HG03565 (cell line): ENCODE measurements at regions not wholly inside any gene's neighbourhood (a gene's known extent, or its start where the extent isn't known, plus 50 kb on each side); places are given as distances from the start of the nearest gene placed in this dataset.
A peak's percentile ranks its signal among the peaks of the same experiment; 100 is the strongest.

Source experiments
- ATAC-seq: cut with Tn5 transposase; IDR thresholded peaks from one replicate; pipeline ENCODE4 v1.9.1; 2021; ENCODE audit warnings: mild to moderate bottlenecking, moderate library complexity; ENCODE audit not compliant: unreplicated experiment

DNA sequence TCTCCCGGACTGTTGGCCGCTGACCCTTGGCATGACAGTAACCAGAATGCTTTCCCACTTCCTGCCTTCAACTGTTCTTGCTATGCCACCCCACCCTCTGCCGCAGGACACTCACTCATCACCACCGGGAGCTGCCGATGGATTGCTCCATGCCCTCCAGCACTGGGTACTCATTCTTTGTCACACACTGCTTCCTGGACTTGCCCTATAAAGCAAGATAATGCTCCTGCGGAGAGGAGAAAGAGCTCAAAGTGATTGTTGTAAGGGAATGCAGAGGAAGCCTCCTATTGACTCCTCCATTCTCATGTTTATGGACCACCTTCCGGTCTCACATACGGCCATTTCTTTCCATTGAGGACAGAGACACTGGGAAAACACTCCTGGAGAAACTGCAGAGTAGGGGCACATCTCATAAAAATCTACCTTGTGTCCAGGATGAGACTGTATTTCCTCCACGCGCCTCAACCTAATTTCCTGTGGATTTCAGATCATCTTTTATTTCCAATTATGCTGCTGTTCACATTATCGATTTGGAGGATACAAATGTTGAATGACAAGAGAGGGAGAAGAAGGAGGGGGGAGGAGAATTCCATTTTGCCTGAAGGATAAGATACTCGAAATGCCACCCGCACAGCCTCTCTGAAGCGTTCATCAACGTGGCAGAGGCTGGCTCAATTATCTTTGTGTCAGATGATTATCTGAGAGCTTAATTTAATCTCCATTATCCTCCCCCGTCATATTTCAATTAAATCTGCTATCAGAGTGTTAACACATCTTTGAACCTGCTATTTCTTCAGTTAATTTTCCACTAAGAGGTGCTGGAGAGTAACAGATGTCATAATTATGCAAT is 486.1 kb upstream of the SALL1 start:
- no peak for ATAC-seq

DNA sequence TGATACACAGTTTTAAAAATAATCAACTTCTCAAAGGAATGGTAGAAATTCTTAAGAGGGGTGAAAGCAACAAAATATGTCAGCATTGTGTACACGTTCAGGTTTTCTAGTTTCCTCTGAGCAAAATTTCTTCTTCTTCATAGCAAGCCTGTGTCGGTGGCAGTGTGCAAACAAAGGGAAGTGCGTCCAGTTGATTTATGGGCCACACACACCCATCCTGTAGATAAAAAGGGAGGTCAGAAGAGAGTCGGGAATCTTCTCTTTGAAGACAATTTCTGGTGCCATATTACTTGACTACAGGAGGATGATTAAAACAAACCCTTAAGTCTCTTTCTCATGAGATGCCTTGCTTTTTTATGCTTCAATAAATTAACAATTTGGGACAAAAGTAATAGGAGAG is 484.1 kb upstream of the SALL1 start:
- ATAC-seq = no peak

DNA sequence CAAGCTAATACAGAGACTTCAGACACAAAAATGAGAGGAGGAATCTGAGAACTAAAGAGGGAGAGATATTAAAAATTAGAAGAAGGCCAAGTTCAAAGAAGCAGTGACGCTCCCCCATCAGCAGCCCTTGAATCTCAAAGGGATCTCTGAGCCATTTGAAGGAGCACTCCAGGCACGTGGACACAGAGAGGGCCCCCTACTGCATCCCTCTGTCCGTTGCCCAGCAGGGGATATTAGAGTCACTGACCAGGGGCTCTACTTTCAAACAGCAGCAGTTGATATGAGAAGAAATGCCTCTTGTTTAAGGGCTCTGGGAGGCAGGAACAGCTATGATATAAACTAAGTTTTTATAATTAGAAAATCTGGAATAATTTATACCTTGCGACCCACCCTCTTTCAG is 479.0 kb upstream of the SALL1 start:
- no peak for ATAC-seq

DNA sequence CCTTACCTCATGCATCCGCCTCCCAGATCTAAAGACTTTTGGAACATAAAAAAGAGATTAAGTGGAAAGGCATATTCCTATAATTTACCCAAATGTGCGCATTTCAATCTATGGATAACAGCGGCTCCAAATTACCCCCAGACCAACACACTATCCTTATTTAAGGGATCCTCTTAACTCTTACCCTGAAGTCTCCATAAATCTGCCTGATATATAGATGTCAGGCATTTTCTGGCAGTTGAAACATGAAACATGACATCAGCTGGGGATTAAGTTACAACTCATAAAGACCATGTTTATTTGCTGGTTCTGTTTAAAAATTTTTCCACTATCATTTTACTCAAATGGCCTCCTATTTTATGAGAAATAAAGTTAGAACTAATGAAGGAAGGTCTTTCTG is 478.5 kb upstream of the SALL1 start:
- no peak for ATAC-seq

DNA sequence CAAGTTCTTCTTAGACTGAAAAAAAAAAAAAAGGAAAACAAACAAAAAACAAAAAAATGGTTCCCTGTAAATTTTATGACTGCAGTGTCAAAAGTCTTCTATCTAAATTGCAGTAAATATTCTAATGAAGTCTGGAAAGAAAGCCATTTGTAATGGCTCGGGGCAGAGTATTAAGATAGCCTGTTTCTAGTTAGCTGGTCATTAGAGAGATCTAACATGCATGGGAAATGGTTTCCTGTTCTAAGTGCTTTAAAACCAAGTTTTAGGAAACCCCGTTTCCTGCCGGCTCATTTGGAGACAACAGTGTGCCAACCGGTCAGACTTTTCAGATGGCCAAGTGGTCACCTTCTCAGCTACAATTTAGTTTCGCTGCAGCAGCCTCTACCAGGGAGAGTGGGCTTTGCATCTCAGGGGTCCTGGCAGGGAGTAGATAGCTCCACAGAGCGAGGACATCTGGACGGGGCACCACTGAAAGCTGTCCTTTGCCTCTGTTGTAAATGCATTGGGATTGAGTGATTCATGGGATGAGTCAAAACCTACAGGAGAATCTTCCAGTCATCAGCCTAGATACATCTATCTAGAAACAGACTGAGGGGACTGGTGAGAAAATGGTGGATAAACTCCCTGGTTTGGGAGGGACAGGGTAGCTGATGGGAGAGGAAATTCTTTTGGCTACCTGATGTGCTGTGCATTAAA is 473.2 kb upstream of the SALL1 start:
- ATAC-seq = no peak

DNA sequence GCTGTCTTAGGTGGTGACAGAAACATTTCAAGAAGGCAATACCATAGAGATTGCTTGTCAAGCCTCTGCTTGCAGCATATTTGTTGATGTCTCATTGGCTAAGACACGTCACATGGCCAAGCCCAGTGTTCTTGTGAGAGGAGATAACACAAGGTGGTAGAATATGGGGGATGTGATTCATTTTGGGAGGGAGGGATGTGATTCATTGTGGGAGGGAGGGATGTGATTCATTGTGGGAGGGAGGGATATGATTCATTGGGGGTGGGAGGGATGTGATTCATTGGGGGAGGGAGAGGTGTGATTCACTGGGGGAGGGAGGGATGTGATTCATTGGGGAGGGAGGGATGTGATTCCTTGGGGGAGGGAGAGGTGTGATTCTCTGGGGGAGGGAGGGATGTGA is 470.5 kb upstream of the SALL1 start:
- ATAC-seq = no peak

DNA sequence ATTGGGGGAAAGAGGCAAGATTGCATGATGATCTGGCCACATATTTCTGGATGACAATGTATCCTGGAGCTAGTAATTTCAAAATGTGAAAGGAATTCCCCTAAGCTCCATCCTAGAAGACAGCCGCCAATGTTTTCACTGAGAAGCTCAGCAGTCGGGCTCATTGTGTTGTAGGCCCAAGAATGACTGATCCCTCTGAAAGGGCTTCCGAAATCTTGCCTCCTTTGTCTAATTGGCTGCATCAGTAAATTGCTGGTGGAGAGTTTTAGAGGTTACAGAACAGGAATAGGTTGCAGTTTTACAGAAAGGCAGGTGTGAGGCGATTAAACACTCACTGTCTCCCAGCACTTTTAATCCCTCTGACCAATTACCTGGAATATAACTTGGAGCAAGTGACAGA is 464.1 kb upstream of the SALL1 start:
- ATAC-seq = no peak

DNA sequence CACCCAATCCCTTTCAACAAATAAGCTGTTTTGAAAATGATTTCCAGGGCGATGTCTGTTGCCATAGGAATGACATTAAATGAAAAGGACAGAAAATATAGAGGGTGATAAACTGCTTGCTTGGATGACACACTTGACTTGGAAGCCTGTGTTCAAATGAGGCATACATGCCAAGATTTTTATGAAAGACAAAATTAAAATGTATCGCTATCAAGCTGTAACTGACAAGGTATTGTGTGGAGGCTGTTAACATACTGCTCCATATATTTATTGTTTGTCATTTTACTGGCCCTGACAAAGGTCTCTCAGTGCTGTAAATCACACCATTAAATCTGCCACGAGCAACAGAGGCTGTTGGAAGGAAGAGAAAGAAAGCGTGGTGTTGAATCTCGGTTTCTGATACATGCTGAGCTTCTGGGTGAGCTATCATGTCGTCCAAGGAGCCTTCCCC is 456.2 kb upstream of the SALL1 start:
- ATAC-seq = no peak

DNA sequence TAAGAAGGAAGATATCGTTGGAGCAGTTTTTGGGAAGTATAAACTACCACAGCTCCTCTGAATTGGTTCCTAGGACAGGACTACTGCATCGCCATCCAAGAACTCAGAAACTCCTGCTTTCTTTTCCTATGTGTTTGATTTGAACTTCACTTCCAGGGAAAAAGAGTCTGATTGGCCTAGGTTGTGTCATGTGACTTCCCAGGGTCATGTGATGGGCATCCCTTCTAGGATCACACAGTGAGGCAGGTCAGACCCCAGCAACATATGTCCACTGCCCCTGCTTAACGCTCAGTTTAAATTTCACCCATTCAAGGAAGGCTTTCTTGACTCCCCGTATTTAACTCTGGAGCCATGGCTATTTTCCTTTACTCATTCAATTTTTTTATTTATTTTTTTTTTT is 445.2 kb upstream of the SALL1 start:
- ATAC-seq = no peak

DNA sequence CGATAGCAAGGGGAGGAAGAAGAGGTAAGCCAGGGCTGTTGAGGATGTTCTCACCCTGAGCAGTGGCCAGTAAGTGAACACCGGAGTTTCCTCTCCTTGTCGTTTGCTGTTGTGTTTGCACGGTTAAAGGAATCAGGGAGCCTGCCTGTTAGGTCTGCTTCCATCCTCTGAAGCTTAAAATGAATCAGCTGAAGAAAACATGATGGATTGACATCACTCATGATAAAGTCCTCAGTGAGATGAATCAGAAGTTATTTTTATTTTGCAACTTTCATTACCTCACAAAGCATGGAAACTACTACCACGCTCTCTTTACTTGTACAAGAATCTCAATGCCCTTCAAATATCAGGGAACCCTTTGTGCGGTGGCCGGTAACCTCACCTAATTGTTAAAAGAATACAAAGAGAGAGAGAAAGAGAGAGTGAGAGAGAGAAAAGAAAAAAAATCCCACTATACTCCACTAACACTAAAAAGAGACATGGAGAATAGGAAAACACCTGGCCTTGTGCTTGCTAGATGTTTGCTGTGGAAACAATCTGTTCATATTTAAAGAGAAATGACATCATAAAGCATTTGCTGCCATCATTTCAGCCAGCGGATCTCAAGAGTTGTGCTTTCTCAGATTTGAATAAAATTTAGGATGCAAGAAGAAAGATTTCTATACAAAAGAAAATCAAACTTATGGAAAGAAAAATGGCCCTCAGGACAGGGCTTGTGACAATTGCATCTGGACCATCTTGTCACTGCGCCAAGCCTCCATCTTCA is 441.6 kb upstream of the SALL1 start:
- ATAC-seq = no peak

DNA sequence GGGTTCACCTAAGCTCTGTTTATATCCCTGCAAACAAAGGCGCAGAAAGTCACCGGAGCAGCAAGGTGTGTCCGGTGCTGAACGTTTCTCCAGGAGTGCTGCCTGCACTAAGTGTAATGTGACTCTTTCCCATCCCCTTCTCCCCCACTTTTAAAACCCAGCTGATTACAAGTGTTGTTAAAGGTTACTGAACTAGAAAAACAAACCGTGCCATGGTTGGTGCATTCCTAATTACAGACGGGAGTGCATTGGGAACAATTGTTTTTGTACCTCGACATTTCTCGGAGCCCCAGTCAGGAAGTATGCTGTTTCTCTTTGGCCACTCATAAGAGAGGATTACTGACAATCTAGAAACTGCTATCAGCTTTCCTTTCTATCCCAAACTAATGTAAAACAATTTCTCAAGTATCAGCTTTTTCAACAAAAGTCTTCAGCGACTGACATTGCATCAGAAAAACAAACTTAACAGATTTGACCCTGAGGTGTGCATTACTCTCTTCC is 441.0 kb upstream of the SALL1 start:
- no peak for ATAC-seq

DNA sequence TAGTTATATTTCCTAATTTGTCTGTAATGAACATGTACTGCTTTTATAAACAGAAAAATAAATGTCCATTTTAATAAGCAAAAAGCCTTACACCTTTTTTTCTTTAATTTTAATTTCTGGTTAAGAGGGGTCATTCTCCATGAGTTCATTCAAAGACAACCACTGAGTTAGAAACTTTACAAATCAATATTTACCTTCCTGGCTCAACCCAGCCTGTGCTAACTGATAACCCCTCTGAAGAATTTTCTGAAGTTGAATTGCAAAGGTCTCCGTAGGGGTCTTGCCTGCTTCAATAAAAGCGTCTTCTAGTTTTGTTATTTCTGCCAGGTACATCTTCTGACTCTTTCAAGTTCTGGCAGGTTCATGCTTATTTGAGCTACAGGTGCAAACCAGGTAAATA is 440.4 kb upstream of the SALL1 start:
- no peak for ATAC-seq

DNA sequence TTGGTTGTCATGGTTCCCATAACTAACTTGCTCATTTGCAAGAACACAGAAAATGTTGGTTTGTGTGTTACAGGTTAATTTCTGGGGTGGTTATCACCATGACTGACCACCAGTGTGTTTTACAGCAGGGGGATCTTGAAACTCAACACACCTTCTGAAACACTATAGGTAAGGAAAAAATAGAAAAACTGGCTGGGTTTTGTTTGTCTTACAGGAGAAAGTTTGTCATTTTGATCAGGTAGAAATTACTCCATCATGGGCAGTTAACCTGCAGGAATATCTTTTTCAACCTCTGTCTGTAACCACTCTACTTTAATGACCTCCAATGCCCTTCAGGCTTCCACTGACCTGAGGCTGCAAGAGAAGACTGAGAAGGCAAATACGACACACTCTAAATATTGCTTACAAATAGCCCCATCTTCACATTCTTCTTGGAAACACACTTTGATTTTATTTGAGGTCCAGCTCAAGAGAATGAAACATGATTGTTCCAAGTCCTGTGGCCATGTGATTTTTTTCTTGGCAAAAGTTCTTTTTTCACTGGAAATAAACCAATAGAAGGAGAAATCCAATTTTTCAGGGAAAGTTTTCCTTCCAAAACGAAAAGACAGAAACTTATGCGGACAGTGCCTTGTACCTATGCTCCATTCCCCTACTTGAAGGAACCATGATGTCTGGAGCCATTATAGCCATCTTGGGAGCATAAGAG is 428.7 kb upstream of the SALL1 start:
- ATAC-seq = no peak

DNA sequence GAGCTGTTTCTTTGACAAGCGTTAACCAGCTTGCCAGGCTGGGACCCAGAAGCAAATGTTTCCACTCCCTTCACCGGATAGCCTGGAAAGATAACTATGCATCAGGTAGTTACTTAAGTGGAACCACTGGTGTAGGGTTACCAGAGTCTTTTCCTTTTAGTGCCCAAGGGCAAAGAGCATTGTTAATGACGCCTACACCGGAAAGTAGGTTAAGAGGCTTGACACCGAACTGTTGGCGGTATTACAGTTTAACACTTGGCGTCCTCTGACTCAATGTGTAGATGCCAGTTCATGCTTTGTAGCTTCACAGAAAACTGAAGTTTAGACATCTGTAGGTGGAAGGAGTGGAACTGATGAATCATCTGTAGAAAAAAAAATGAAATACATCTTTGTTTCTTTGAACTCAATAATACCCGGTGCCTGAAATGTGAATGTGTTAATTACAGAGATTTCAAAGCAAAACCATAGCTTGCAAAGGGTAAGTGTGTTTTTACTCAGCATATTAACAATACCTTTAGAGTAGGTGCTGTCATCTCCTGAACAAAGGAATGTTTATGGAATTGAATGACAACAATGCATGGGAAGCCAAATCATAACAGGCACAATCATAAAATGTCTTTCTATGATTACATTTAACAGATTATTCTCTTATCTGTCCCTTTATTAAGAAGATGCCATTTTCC is 426.7 kb upstream of the SALL1 start:
- ATAC-seq = peak; percentile 38

DNA sequence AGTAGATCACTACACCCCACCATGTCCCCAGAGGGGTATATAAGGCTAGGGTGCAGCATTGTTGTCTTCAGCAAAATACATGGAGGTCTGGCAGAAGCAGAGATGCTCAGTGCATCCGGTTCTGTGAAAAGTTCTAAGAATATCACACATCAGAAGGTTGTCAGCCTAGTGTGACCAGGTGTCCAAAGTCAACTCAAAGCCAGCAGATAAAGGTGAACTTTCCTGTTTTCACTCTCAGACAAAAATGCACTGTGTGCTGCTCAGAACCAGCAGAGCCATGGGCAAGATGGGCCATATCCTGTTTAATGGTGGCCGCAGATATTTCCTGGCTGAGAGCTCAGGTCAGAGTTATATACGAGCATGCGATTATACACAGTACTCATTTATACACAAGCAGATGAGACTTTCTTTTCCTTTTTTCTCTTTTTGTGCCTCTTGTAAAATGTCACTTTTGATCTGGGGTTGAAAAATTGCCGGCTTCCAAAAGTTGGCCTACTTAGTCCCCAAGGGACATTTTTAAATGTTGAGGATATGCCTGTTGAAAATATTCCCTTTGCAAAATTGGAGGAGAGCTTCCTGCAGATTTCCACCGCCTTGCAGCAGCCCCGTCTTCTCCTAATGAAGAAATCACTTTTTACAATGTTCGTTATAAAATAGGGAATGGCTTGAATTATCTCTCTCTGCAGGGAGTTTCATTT is 425.6 kb upstream of the SALL1 start:
- ATAC-seq = no peak

DNA sequence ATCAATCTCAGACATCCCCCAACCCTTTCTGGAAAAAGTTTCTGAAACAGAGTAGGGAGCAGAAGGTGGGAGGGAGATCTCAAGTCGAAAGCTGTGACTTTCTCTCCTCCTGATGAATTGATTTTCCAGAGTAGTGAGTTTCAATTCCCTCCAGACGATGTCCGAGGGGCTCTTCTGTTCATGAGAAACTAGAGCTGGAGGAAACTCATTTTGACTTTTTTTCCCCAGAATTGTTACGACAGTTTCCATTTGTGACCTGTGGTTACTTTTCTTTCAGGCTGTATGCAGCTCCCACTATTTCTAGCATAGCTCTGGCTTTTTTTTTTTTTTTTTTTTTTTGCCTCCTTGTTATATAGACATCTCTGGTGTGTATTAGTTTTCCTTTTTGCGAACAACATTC is 422.1 kb upstream of the SALL1 start:
- no peak for ATAC-seq

DNA sequence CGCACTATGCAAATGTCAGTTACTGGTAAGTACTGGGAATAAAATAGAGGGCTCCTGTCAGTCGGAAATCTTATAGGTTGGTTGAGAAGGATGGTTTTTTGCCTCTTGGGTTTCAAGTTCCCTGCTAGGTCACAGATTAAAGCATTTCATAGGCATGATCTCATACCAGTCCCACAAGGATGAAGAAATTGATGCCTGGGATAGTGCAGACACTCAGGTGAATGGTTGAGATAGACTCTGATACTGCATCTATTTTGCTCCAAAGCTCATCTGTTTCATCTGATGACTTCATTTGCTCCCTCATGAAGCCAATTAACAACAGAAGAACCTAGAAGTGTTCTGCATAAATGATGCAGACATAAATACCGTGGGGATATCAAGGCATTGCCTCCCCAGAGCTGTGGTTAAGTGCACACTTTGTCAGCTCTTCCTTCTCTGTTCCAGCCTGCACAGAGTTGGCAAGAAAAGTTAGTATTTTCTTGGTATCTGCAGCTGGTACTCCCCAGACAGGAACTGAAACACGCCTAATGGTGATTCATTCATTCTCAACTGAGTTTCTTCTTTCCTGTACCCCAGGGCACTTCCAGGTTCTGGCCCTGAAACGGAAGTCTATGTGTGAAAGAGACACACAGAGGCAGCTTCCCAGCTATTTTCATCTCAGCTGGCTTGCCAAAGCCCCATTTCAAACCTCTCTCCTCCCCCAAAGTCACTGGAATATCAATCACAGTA is 418.3 kb upstream of the SALL1 start:
- ATAC-seq = peak; percentile 40

DNA sequence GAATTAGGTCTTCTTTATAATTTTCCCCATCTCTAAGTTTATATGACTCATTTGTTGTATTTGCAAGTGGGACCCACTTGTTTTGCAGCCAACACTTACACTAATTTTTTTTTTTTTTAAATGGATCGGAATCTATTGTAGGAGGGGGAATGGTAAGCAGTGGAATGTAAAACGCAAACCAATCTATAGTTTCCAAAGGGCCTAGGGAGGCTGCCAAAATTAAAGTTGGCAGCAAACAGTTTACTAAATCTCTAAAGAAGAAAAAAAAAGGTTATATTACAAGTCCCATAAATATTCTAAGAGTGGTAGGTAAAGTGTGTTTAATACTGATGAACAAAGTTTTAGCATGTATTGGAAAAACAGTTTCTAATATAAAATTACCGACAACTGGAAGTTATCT is 416.8 kb upstream of the SALL1 start:
- ATAC-seq = no peak

DNA sequence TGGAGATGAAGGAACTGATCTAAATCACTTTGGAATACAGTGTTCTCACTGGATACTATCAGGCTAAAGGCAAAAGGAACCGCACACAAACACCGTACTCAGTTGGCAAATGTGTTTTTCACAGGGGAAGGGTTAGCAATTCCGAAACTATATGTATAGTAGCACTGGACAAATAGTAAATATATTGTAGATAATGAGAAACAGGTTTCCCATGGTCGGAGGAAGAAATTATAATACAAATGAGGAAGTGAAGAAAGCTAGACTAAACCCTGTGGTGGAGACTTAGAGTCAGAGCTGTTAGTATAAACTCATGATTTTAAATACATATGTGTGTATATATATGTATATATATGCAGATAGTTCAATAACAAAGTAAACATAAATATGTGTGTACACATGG is 414.1 kb upstream of the SALL1 start:
- peak; percentile 71 for ATAC-seq
